Stimulated activated CD8-positive, alpha-beta memory T cell treated with anti-CD3 and anti-CD28 coated beads, Interleukin-2, amount 100 ng/mL, for 1 hour (primary cell): ENCODE measurements at regions not wholly inside any gene's neighbourhood (a gene's known extent, or its start where the extent isn't known, plus 50 kb on each side); places are given as distances from the start of the nearest gene placed in this dataset.
"Not testable (repeated sequence)": the region's sequence is repeated elsewhere in the genome, so short reads cannot be mapped to it uniquely, and the experiment has no call there.

Experiments
- DNase-seq, 2 donors: peaks; one replicate each; pipeline ENCODE4 v3.0.0-alpha.2; 2020; ENCODE audit warnings: low read depth in 2 of 2

DNA sequence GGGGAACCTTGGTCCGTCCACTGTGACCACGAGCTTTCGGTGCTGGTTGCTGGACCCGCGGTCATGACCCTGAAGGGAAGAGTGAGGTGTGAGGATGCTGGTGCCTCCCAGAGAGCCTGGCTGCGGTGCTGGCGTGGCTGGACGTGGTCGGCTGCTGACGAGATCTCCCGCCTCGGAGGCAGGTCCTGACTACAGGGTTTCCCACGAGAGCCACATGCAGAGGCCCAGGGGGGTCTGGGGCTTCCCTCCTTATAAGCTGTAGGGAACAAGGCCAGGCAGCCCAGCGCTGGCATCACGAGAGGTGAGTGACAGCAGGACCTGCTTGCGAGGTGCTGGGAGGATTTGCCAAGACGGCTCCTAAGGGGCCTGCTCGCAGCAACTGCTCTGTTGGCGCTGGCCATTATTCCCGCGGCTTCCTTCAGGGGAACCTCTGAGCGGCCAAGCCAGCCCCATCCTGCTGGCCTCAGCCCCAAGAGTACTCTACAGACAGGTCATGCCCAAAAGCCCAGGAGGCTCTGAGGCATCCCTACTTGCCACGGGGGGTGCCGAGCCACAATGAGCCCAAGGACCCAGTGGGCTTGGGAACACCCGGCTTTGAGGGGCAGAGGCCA is 134.8 kb downstream of the FOXL1 start:
- no peak for DNase-seq

- no peak for DNase-seq
Measured at GRCh38 chr16:86714166-86714565, 135.8 kb downstream of the FOXL1 start.

- DNase-seq, result no peak
Measured at GRCh38 chr16:86716649-86717048, 138.3 kb downstream of the FOXL1 start.

DNA sequence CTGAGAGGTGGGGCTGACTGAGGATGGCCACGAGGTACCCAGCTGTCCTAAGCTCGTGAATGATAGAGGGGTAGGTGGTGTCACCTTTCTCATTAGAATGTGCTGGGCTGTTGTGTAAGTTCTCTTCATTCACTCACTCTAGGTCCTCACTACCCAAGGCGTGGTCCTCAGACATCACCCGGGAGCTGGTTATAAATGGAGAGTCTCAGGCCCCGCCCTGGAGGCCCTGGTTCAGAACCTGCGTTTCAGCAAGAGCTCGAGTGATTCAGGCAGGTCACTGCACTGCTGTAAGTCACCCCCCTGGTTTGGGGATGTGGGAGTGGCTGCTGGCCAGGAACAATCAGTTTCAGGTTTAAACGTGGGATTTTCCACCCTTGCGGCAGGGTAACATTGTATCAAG is 139.8 kb downstream of the FOXL1 start:
- DNase-seq, result no peak

DNA sequence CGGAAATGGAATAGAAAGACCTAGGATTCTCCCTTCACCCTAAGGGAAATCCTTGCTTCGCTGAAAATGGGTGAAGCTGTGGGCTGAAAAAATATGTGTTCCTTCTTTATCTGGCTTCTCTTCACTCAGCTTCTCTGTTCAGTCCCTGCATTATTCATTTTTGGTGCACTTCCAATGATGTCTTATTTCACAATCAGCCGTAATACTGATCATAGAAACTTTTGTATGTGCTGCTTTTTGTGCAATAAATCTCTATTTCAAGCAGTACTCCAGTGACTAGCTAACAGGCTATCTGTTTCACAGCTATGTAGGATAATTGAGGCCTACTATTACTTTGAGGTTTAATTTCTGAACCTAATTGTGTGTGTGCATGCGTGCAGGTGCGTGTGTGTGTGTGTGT is 144.6 kb downstream of the FOXL1 start:
- no peak for DNase-seq

GRCh38 chr16:86723689-86724088 is 145.3 kb downstream of the FOXL1 start:
- no peak for DNase-seq

DNA sequence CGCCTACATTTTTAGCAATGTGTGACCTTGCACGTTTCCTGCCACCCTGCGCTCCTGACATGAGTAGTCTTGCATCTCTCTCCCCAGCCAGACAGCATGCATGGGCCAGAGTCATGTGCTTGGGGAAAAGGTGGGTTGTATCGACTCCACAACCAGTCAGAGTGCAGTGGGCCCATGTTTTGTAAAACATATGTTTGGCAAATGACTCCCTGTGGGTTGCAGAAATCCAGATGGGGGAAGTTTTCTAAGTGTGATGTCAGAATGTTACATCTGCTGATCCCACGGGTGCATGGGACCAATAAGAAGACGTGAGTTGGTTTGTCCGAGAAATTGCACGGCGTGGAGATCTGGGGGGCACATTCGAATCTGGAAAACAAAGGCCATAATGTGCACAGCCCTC is 147.1 kb downstream of the FOXL1 start:
- no peak for DNase-seq

- no peak for DNase-seq
Measured at GRCh38 chr16:86726340-86726739, 148.0 kb downstream of the FOXL1 start.

- DNase-seq, result no peak
Measured at GRCh38 chr16:86727131-86727530, 148.8 kb downstream of the FOXL1 start.

GRCh38 chr16:86727632-86728031 is 149.3 kb downstream of the FOXL1 start:
- no peak for DNase-seq

- DNase-seq, result no peak
Measured at GRCh38 chr16:86729686-86730085, 151.3 kb downstream of the FOXL1 start.

GRCh38 chr16:86730086-86730485 is 151.7 kb downstream of the FOXL1 start:
- DNase-seq, result no peak

- no peak for DNase-seq
Measured at GRCh38 chr16:86730597-86730996, 152.2 kb downstream of the FOXL1 start.

- DNase-seq, result no peak
Measured at GRCh38 chr16:86732621-86733295, 154.4 kb downstream of the FOXL1 start.

DNA sequence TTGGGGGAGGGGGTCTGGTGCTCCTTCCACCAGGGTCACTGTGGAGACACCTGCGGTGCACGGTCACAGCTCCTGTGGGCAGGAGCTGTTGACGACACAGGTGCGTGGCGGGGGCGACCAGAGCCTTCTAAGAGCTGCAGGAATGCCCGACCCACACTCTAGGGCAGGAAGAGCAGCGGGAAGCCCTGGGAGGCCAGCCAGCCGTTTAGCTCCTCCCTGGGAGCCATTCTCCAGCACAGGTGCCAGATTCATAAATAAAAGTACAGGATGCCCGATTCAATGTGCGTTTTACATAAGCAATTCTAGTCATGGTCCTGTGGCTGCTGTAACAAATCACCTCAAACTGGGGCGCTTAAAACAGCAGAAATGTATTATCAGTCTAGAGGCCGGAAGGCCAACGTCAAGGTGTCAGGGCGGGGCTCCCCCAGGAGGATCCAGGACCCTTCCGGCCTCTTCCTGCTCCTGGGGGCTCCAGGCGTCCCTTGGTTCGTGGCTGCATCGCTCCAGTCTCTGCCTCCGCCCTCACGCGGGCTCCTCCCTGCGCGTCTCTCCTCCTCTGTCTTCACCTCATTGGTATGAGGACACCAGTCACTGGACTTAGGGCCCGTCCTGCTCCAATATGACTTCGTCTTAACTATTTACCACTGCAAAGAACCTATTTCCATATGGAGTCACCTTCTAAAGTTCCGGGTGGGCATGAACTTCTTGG is 155.4 kb downstream of the FOXL1 start:
- DNase-seq, result no peak

DNA sequence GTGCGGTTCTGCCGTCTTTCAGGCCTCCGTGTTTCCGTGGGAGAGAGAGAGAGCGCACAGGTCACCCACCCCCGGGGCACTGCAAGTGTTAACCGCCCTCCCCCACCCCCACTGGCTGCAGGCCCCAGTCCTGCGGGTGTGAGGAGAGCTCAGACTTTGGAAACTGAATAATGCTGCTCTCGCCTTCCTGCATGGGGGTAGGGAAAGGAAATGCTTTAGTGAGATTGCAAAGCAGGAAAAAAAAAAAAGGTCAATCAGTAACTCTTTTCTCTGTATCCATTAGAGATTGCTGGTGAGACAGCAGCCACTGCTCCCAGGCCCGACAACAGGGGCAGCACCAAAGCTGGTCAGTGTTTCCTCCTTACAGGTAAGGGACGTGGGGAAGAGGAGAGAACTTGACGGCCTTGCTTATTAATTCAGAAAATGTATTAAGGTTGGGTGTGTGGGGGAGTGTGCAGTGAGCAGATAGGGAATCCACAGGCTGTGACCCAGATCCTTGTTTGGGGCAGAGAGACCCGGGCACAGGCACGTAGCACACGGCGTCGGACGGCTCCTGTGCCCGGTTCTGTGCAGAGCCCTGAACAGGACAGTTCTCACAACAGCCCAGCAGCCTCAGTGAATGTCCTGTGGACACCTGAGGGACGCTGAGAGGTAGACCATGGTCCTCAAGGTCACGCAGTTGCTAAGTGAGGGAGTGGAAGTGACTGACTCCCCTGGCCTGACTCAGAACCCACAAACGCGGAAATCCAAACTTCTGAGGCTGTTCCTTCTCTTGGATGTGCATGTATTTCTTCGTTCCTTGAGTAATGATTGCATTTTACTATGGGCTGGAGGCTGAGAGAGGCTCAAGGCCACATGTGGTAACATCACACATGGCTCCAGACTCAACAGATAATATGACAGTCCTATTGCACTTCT is 156.5 kb downstream of the FOXL1 start:
- no peak for DNase-seq

- DNase-seq, result no peak
Measured at GRCh38 chr16:86735727-86736126, 157.4 kb downstream of the FOXL1 start.

GRCh38 chr16:86736502-86736901 is 158.2 kb downstream of the FOXL1 start:
- no peak for DNase-seq

GRCh38 chr16:86737083-86737482 is 158.7 kb downstream of the FOXL1 start:
- no peak for DNase-seq

GRCh38 chr16:86738322-86738721 is 160.0 kb downstream of the FOXL1 start:
- not testable (repeated sequence) for DNase-seq

DNA sequence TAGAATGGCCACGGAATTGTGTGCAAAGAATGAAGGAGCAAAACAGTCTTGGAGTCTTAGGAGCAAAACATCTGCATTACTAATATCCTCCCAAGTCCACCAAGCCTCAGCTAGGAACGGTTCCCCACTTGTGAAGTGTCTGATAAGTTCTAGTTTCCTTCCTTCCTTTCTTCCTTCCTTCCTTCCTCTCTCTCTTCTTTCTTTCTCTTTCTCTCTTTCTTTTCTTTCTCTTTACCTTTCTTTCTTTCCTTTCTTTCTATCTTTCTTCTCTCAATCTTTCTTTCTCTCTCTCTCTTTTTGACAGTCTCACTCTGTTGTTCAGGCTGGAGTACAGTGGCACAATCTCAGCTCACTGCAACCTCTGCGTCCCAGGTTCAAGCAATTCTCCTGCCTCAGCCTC is 160.8 kb downstream of the FOXL1 start:
- DNase-seq, result no peak

GRCh38 chr16:86739808-86740207 is 161.5 kb downstream of the FOXL1 start:
- no peak for DNase-seq
